Liver (tissue), 3 donors: ENCODE measurements at regions not wholly inside any gene's neighbourhood (a gene's known extent, or its start where the extent isn't known, plus 50 kb on each side); places are given as distances from the start of the nearest gene placed in this dataset.

Experiments used
- CTCF ChIP-seq: fragments of 150-350 bp; IDR thresholded peaks from 2 replicates; pipeline ENCODE4 v1.5.1; 2017; ENCODE audit warnings: improper control_type of control experiment, low read depth, low read length; ENCODE audit not compliant: missing input control
- EGR1 ChIP-seq, 2 donors: IDR thresholded peaks; 2 replicates each; pipeline ENCODE4 v1.6.1; 2016 to 2018; ENCODE audit warnings: antibody characterized with exemption in 2 of 2, low read depth in 2 of 2
- FOXA1 ChIP-seq: IDR thresholded peaks from 2 replicates; pipeline ENCODE4 v1.6.1; 2016; ENCODE audit warnings: antibody characterized with exemption
- GABPA ChIP-seq, 2 donors: IDR thresholded peaks in 1 of 2; conservative IDR thresholded peaks in 1 of 2; 2 replicates each; pipeline ENCODE4 v1.6.1; 2016; ENCODE audit warnings: antibody characterized with exemption in 2 of 2, mild to moderate bottlenecking in 1 of 2, moderate library complexity in 1 of 2
- JUND ChIP-seq, 2 donors: IDR thresholded peaks; 2 replicates each; pipeline ENCODE4 v1.6.1; 2016; ENCODE audit warnings: antibody characterized with exemption in 2 of 2
- RAD21 ChIP-seq, 2 donors: IDR thresholded peaks; 2 replicates each; pipeline ENCODE4 v1.6.1; 2016; ENCODE audit warnings: antibody characterized with exemption in 2 of 2, mild to moderate bottlenecking in 2 of 2
- REST ChIP-seq: IDR thresholded peaks from 2 replicates; pipeline ENCODE4 v1.6.1; 2016; ENCODE audit warnings: antibody characterized with exemption, mild to moderate bottlenecking
- RXRA ChIP-seq, 2 donors: IDR thresholded peaks; 2 replicates each; pipeline ENCODE4 v1.6.1; 2017 to 2018; ENCODE audit warnings: antibody characterized with exemption in 2 of 2, mild to moderate bottlenecking in 1 of 2
- SP1 ChIP-seq: IDR thresholded peaks from 2 replicates; pipeline ENCODE4 v1.6.1; 2018; ENCODE audit warnings: antibody characterized with exemption, mild to moderate bottlenecking
- TAF1 ChIP-seq: conservative IDR thresholded peaks from 2 replicates; pipeline ENCODE4 v1.6.1; 2016; ENCODE audit warnings: antibody characterized with exemption, mild to moderate bottlenecking
- YY1 ChIP-seq: IDR thresholded peaks from 2 replicates; pipeline ENCODE4 v1.6.1; 2016; ENCODE audit warnings: antibody characterized with exemption, mild to moderate bottlenecking
- TF ChIP-seq, protein P1 (sequence below): IDR thresholded peaks from 2 replicates; pipeline ENCODE4 v1.6.1; 2016; ENCODE audit warnings: antibody characterized with exemption
- donor health status: healthy.
- donor health status: healthy.

DNA sequence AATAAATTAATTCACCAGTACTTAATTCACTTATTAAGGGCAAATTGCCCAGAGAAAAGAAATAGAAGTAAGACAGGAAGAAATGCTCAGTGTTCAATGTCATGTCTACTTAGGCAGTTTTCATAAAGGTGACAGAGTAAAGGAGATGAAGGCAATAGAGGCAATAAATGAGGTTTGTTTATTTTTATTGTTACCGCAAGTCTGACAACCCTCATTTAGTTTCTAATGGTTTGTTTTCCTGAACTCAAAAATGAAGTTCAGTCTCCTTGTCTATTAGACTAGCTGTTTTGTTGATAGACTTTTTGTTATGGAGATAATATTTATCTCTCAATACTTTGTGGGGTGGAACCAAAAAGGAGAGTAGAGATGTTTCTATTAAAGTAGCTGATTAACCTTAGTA, 258.3 kb downstream of the C3orf38 start:
- TF ChIP-seq CTCF = no peak
- TF ChIP-seq, protein P1, sequence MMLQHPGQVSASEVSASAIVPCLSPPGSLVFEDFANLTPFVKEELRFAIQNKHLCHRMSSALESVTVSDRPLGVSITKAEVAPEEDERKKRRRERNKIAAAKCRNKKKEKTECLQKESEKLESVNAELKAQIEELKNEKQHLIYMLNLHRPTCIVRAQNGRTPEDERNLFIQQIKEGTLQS = no peak
- no peak for TF ChIP-seq TAF1
- TF ChIP-seq RAD21 (IDR thresholded peaks at IDR 0.05) = no peak
- TF ChIP-seq GABPA (IDR thresholded peaks at IDR 0.05 in 1 of 2, conservative IDR thresholded peaks at IDR 0.05 in 1 of 2) = no peak
- no peak for TF ChIP-seq SP1
- no peak for TF ChIP-seq FOXA1
- no peak for TF ChIP-seq REST
- TF ChIP-seq RXRA (IDR thresholded peaks at IDR 0.05) = no peak
- no peak for TF ChIP-seq JUND (IDR thresholded peaks at IDR 0.05)
- no peak for TF ChIP-seq EGR1 (IDR thresholded peaks at IDR 0.05; ENCODE audit: low read depth in 2 of 2)
- no peak for TF ChIP-seq YY1
